ENCODE measurements at regions not wholly inside any gene's neighbourhood (a gene's known extent, or its start where the extent isn't known, plus 50 kb on each side); places are given as distances from the start of the nearest gene placed in this dataset.

DNA sequence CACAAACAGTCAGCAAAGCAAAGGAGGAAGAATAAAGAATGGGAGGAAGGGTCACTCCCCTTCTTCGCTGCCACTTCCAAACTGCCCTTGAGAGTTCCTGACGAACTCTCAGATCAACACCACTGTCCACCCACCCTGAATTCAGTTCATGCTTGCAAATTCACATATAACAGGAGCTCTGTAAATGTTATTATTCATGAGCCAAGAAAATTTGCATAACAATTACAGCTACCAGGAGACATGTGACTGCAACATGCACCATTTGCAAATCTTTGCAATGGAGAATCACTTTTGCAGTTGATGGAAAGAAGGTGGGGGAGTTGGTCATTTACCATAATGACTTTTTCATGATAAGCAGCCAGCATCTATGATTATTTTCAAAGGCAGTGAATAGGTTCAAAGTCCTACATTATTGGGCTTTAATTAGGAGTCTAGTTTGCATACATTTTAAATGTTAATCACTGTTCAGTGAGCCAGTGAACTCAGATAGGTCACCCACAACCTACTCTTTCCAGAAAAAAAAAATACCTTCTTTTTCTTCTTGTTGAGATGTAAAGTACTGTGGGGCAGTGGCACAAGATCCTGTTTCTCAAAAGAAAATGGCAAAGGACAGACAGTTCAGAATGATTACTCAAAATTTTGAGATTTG, 149.7 kb downstream of the CAAP1 start:
- ChIA-PET POLR2A (ENCODE audit: low non-redundant PET) (no interaction called here), CTCF (no interaction called here)
- intact Hi-C loops (cut with micrococcal nuclease; ENCODE audit: unreplicated experiment): loop anchor here (5.0 kb wide), 1 partner anchor 114 kb away; no protein-coding TSS in a partner anchor
- no peaks in the 10 kb centered on the region for H3K9me3 ChIP-seq (ENCODE audit: low read depth, low read length, poor library complexity, severe bottlenecking)
- TF ChIP-seq, protein P1, sequence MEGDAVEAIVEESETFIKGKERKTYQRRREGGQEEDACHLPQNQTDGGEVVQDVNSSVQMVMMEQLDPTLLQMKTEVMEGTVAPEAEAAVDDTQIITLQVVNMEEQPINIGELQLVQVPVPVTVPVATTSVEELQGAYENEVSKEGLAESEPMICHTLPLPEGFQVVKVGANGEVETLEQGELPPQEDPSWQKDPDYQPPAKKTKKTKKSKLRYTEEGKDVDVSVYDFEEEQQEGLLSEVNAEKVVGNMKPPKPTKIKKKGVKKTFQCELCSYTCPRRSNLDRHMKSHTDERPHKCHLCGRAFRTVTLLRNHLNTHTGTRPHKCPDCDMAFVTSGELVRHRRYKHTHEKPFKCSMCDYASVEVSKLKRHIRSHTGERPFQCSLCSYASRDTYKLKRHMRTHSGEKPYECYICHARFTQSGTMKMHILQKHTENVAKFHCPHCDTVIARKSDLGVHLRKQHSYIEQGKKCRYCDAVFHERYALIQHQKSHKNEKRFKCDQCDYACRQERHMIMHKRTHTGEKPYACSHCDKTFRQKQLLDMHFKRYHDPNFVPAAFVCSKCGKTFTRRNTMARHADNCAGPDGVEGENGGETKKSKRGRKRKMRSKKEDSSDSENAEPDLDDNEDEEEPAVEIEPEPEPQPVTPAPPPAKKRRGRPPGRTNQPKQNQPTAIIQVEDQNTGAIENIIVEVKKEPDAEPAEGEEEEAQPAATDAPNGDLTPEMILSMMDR (conservative IDR thresholded peaks at IDR 0.05; ENCODE audit: low read depth, low read length): no peak
- TF ChIP-seq EZH2 (IDR thresholded peaks at IDR 0.05; ENCODE audit: borderline replicate concordance, low read depth, low read length, poor library complexity, severe bottlenecking): no peak
- H3K4me3 ChIP-seq (ENCODE audit: low read depth, low read length, poor library complexity, severe bottlenecking): no peak overlapping the region
- no peak overlapping the region for H3K27ac ChIP-seq (ENCODE audit: low read depth, low read length, poor library complexity, severe bottlenecking)
- no TSS peak for BruUV-seq (replicated peaks)
- no peaks in the 10 kb centered on the region for H3K36me3 ChIP-seq (ENCODE audit: insufficient read depth, low read length, poor library complexity, severe bottlenecking)
- H3K27me3 ChIP-seq (replicated peaks; ENCODE audit: insufficient read depth, low read depth, low read length, poor library complexity): no peaks in the 10 kb centered on the region
- no peaks in the 10 kb centered on the region for H3K4me1 ChIP-seq (ENCODE audit: insufficient read depth, low read length, poor library complexity, severe bottlenecking)
- no peak for DNase-seq (ENCODE audit: low spot score)

DNA sequence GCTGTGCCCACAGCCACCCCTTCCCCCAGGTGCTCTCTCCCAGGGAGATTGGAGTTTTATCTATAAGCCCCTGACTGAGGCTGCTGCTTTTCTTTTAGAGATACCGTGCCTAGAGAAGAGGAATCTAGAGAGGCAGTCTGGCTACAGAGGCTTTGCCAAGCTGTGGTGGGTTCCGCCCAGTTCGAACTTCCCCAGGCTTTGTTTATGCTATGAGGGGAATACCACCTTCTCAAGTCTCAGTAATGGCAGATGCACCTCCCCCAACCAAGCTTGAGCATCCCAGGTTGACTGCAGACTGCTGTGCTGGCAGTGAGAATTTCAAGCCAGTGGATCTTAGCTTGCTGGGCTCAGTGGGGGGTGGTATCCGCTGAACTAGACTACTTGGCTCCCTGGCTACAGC, 157.4 kb downstream of the CAAP1 start:
- no peak overlapping the region for H3K4me3 ChIP-seq (ENCODE audit: low read depth, low read length, poor library complexity, severe bottlenecking)
- H3K4me1 ChIP-seq (ENCODE audit: insufficient read depth, low read length, poor library complexity, severe bottlenecking): no peaks in the 10 kb centered on the region
- H3K9me3 ChIP-seq (ENCODE audit: low read depth, low read length, poor library complexity, severe bottlenecking): no peaks in the 10 kb centered on the region
- H3K27ac ChIP-seq (ENCODE audit: low read depth, low read length, poor library complexity, severe bottlenecking): no peak overlapping the region
- no peaks in the 10 kb centered on the region for H3K36me3 ChIP-seq (ENCODE audit: insufficient read depth, low read length, poor library complexity, severe bottlenecking)
- intact Hi-C loops (cut with micrococcal nuclease; ENCODE audit: unreplicated experiment): no loop called here
- CTCF ChIA-PET: no interaction called here
- no peak for TF ChIP-seq EZH2 (IDR thresholded peaks at IDR 0.05; ENCODE audit: borderline replicate concordance, low read depth, low read length, poor library complexity, severe bottlenecking)
- TF ChIP-seq, protein P1 (conservative IDR thresholded peaks at IDR 0.05; ENCODE audit: low read depth, low read length): no peak
- POLR2A ChIA-PET (ENCODE audit: low non-redundant PET): no interaction called here
- no peaks in the 10 kb centered on the region for H3K27me3 ChIP-seq (replicated peaks; ENCODE audit: insufficient read depth, low read depth, low read length, poor library complexity)
- DNase-seq (ENCODE audit: low spot score): no peak
- no TSS peak for BruUV-seq (replicated peaks)

DNA sequence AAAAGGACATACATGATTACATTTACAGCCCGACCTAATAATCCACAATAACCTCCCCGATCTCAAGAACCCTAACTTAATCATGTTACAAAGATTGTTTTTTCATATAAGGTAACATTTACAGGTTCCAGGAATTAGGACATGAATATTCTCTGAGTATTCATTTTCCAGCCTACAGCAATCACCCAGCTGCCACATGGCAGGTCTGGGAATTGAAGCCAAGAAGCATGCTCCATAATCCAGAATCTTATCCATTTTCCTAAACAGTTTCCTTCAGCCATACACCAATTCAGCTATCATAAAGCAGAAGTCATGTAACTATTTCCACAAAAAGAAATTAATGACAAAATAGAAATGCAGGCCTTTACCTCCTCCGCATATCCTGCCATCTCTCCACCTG, 163.4 kb downstream of the CAAP1 start:
- Histone ChIP-seq H3K9me3 (ENCODE audit: low read depth, low read length, poor library complexity, severe bottlenecking) (no peaks in the 10 kb centered on the region), H3K4me3 (ENCODE audit: low read depth, low read length, poor library complexity, severe bottlenecking) (no peak overlapping the region), H3K27me3 (replicated peaks; ENCODE audit: insufficient read depth, low read depth, low read length, poor library complexity) (no peaks in the 10 kb centered on the region), H3K36me3 (ENCODE audit: insufficient read depth, low read length, poor library complexity, severe bottlenecking) (no peaks in the 10 kb centered on the region), H3K27ac (ENCODE audit: low read depth, low read length, poor library complexity, severe bottlenecking) (no peak overlapping the region), H3K4me1 (ENCODE audit: insufficient read depth, low read length, poor library complexity, severe bottlenecking) (no peaks in the 10 kb centered on the region)
- ChIA-PET CTCF (no interaction called here), POLR2A (ENCODE audit: low non-redundant PET) (no interaction called here)
- intact Hi-C loops (cut with micrococcal nuclease; ENCODE audit: unreplicated experiment): no loop called here
- DNase-seq (ENCODE audit: low spot score): no peak
- no peak for TF ChIP-seq EZH2 (IDR thresholded peaks at IDR 0.05; ENCODE audit: borderline replicate concordance, low read depth, low read length, poor library complexity, severe bottlenecking)
- TF ChIP-seq, protein P1 (conservative IDR thresholded peaks at IDR 0.05; ENCODE audit: low read depth, low read length): no peak
- BruUV-seq (replicated peaks): no TSS peak

All from A673 (cell line).